ENCODE measurements at regions not wholly inside any gene's neighbourhood (a gene's known extent, or its start where the extent isn't known, plus 50 kb on each side); places are given as distances from the start of the nearest gene placed in this dataset.
"Not testable (repeated sequence)": the region's sequence is repeated elsewhere in the genome, so short reads cannot be mapped to it uniquely, and the experiment has no call there.

- Histone ChIP-seq H3K4me1 (ENCODE audit: control insufficient read depth, insufficient read depth, low read length) (no peaks in the 10 kb centered on the region), H3K36me3 (ENCODE audit: control insufficient read depth, insufficient read depth, low read length) (no peaks in the 10 kb centered on the region), H3K27me3 (ENCODE audit: control insufficient read depth, insufficient read depth, low read length) (no peaks in the 10 kb centered on the region), H3K9me3 (ENCODE audit: control insufficient read depth, insufficient read depth, low read length) (no peaks in the 10 kb centered on the region), H3K27ac (ENCODE audit: low read depth, low read length) (no peak overlapping the region), H3K4me3 (ENCODE audit: low read depth, low read length) (no peak overlapping the region), H3K9ac (ENCODE audit: low read depth, low read length) (no peak overlapping the region)
Observed at GRCh38 chr3:191148131-191148530, 50.9 kb upstream of the OSTN start.

- Histone ChIP-seq H3K27me3 (ENCODE audit: control insufficient read depth, insufficient read depth, low read length) (no peaks in the 10 kb centered on the region), H3K4me3 (ENCODE audit: low read depth, low read length) (no peak overlapping the region), H3K27ac (ENCODE audit: low read depth, low read length) (no peak overlapping the region), H3K9ac (ENCODE audit: low read depth, low read length) (no peak overlapping the region), H3K36me3 (ENCODE audit: control insufficient read depth, insufficient read depth, low read length) (no peaks in the 10 kb centered on the region), H3K9me3 (ENCODE audit: control insufficient read depth, insufficient read depth, low read length) (no peaks in the 10 kb centered on the region), H3K4me1 (ENCODE audit: control insufficient read depth, insufficient read depth, low read length) (no peaks in the 10 kb centered on the region)
Observed at GRCh38 chr3:191143224-191143623, 55.8 kb upstream of the OSTN start.

- no peaks in the 10 kb centered on the region for H3K4me1 ChIP-seq (ENCODE audit: control insufficient read depth, insufficient read depth, low read length)
- no peaks in the 10 kb centered on the region for H3K9me3 ChIP-seq (ENCODE audit: control insufficient read depth, insufficient read depth, low read length)
- no peak overlapping the region for H3K9ac ChIP-seq (ENCODE audit: low read depth, low read length)
- no peak overlapping the region for H3K4me3 ChIP-seq (ENCODE audit: low read depth, low read length)
- H3K36me3 ChIP-seq (ENCODE audit: control insufficient read depth, insufficient read depth, low read length), result no peaks in the 10 kb centered on the region
- no peaks in the 10 kb centered on the region for H3K27me3 ChIP-seq (ENCODE audit: control insufficient read depth, insufficient read depth, low read length)
- H3K27ac ChIP-seq (ENCODE audit: low read depth, low read length), result no peak overlapping the region
Observed at GRCh38 chr3:191141728-191142127, 57.3 kb upstream of the OSTN start.

GRCh38 chr3:191139736-191140135, 59.3 kb upstream of the OSTN start:
- no peak overlapping the region for H3K27ac ChIP-seq (ENCODE audit: low read depth, low read length)
- H3K4me1 ChIP-seq (ENCODE audit: control insufficient read depth, insufficient read depth, low read length), result no peaks in the 10 kb centered on the region
- no peak overlapping the region for H3K4me3 ChIP-seq (ENCODE audit: low read depth, low read length)

GRCh38 chr3:191138937-191139336, 60.1 kb upstream of the OSTN start:
- Histone ChIP-seq H3K27me3 (ENCODE audit: control insufficient read depth, insufficient read depth, low read length) (no peaks in the 10 kb centered on the region), H3K4me1 (ENCODE audit: control insufficient read depth, insufficient read depth, low read length) (no peaks in the 10 kb centered on the region), H3K4me3 (ENCODE audit: low read depth, low read length) (no peak overlapping the region), H3K9me3 (ENCODE audit: control insufficient read depth, insufficient read depth, low read length) (no peaks in the 10 kb centered on the region), H3K9ac (ENCODE audit: low read depth, low read length) (no peak overlapping the region), H3K36me3 (ENCODE audit: control insufficient read depth, insufficient read depth, low read length) (no peaks in the 10 kb centered on the region), H3K27ac (ENCODE audit: low read depth, low read length) (no peak overlapping the region)

More at GRCh38 chr3:191139736-191140135, 59.3 kb upstream of the OSTN start:
- no peaks in the 10 kb centered on the region for H3K27me3 ChIP-seq (ENCODE audit: control insufficient read depth, insufficient read depth, low read length)
- H3K9ac ChIP-seq (ENCODE audit: low read depth, low read length), result no peak overlapping the region
- no peaks in the 10 kb centered on the region for H3K9me3 ChIP-seq (ENCODE audit: control insufficient read depth, insufficient read depth, low read length)
- H3K36me3 ChIP-seq (ENCODE audit: control insufficient read depth, insufficient read depth, low read length), result no peaks in the 10 kb centered on the region

- H3K4me3 ChIP-seq (ENCODE audit: low read depth, low read length), result no peak overlapping the region
- no peaks in the 10 kb centered on the region for H3K36me3 ChIP-seq (ENCODE audit: control insufficient read depth, insufficient read depth, low read length)
- H3K4me1 ChIP-seq (ENCODE audit: control insufficient read depth, insufficient read depth, low read length), result no peaks in the 10 kb centered on the region
- no peak overlapping the region for H3K27ac ChIP-seq (ENCODE audit: low read depth, low read length)
- no peaks in the 10 kb centered on the region for H3K27me3 ChIP-seq (ENCODE audit: control insufficient read depth, insufficient read depth, low read length)
- no peak overlapping the region for H3K9ac ChIP-seq (ENCODE audit: low read depth, low read length)
- no peaks in the 10 kb centered on the region for H3K9me3 ChIP-seq (ENCODE audit: control insufficient read depth, insufficient read depth, low read length)
Observed at GRCh38 chr3:191137708-191138107, 61.3 kb upstream of the OSTN start.

- no peaks in the 10 kb centered on the region for H3K9me3 ChIP-seq (ENCODE audit: control insufficient read depth, insufficient read depth, low read length)
- H3K4me3 ChIP-seq (ENCODE audit: low read depth, low read length), result no peak overlapping the region
- no peaks in the 10 kb centered on the region for H3K4me1 ChIP-seq (ENCODE audit: control insufficient read depth, insufficient read depth, low read length)
- no peak overlapping the region for H3K9ac ChIP-seq (ENCODE audit: low read depth, low read length)
- H3K27ac ChIP-seq (ENCODE audit: low read depth, low read length), result no peak overlapping the region
- no peaks in the 10 kb centered on the region for H3K36me3 ChIP-seq (ENCODE audit: control insufficient read depth, insufficient read depth, low read length)
- no peaks in the 10 kb centered on the region for H3K27me3 ChIP-seq (ENCODE audit: control insufficient read depth, insufficient read depth, low read length)
Observed at GRCh38 chr3:191136347-191136746, 62.7 kb upstream of the OSTN start.

- Histone ChIP-seq H3K27me3 (ENCODE audit: control insufficient read depth, insufficient read depth, low read length) (no peaks in the 10 kb centered on the region), H3K4me3 (ENCODE audit: low read depth, low read length) (no peak overlapping the region), H3K36me3 (ENCODE audit: control insufficient read depth, insufficient read depth, low read length) (no peaks in the 10 kb centered on the region), H3K9ac (ENCODE audit: low read depth, low read length) (no peak overlapping the region), H3K9me3 (ENCODE audit: control insufficient read depth, insufficient read depth, low read length) (no peaks in the 10 kb centered on the region), H3K27ac (ENCODE audit: low read depth, low read length) (no peak overlapping the region), H3K4me1 (ENCODE audit: control insufficient read depth, insufficient read depth, low read length) (no peaks in the 10 kb centered on the region)
Observed at GRCh38 chr3:191135175-191135574, 63.9 kb upstream of the OSTN start.

- Histone ChIP-seq H3K9ac (ENCODE audit: low read depth, low read length) (no peak overlapping the region), H3K27ac (ENCODE audit: low read depth, low read length) (no peak overlapping the region), H3K9me3 (ENCODE audit: control insufficient read depth, insufficient read depth, low read length) (no peaks in the 10 kb centered on the region), H3K4me3 (ENCODE audit: low read depth, low read length) (no peak overlapping the region), H3K4me1 (ENCODE audit: control insufficient read depth, insufficient read depth, low read length) (no peaks in the 10 kb centered on the region), H3K27me3 (ENCODE audit: control insufficient read depth, insufficient read depth, low read length) (no peaks in the 10 kb centered on the region), H3K36me3 (ENCODE audit: control insufficient read depth, insufficient read depth, low read length) (no peaks in the 10 kb centered on the region)
Observed at GRCh38 chr3:191133359-191133758, 65.7 kb upstream of the OSTN start.

GRCh38 chr3:191131305-191131704, 67.7 kb upstream of the OSTN start:
- H3K4me3 ChIP-seq (ENCODE audit: low read depth, low read length), result no peak overlapping the region
- H3K9me3 ChIP-seq (ENCODE audit: control insufficient read depth, insufficient read depth, low read length), result no peaks in the 10 kb centered on the region
- H3K4me1 ChIP-seq (ENCODE audit: control insufficient read depth, insufficient read depth, low read length), result no peaks in the 10 kb centered on the region
- H3K27ac ChIP-seq (ENCODE audit: low read depth, low read length), result no peak overlapping the region
- H3K36me3 ChIP-seq (ENCODE audit: control insufficient read depth, insufficient read depth, low read length), result no peaks in the 10 kb centered on the region
- H3K27me3 ChIP-seq (ENCODE audit: control insufficient read depth, insufficient read depth, low read length), result no peaks in the 10 kb centered on the region
- H3K9ac ChIP-seq (ENCODE audit: low read depth, low read length), result no peak overlapping the region

GRCh38 chr3:191124891-191125290, 74.2 kb upstream of the OSTN start:
- not testable (repeated sequence) for H3K36me3 ChIP-seq (ENCODE audit: control insufficient read depth, insufficient read depth, low read length); H3K27me3 ChIP-seq (ENCODE audit: control insufficient read depth, insufficient read depth, low read length); H3K9ac ChIP-seq (ENCODE audit: low read depth, low read length); H3K4me1 ChIP-seq (ENCODE audit: control insufficient read depth, insufficient read depth, low read length); H3K4me3 ChIP-seq (ENCODE audit: low read depth, low read length); H3K27ac ChIP-seq (ENCODE audit: low read depth, low read length); H3K9me3 ChIP-seq (ENCODE audit: control insufficient read depth, insufficient read depth, low read length)

- Histone ChIP-seq H3K27me3 (ENCODE audit: control insufficient read depth, insufficient read depth, low read length) (no peaks in the 10 kb centered on the region), H3K4me3 (ENCODE audit: low read depth, low read length) (no peak overlapping the region), H3K27ac (ENCODE audit: low read depth, low read length) (no peak overlapping the region), H3K9ac (ENCODE audit: low read depth, low read length) (no peak overlapping the region), H3K4me1 (ENCODE audit: control insufficient read depth, insufficient read depth, low read length) (no peaks in the 10 kb centered on the region), H3K9me3 (ENCODE audit: control insufficient read depth, insufficient read depth, low read length) (no peaks in the 10 kb centered on the region), H3K36me3 (ENCODE audit: control insufficient read depth, insufficient read depth, low read length) (no peaks in the 10 kb centered on the region)
Observed at GRCh38 chr3:191123946-191124345, 75.1 kb upstream of the OSTN start.
